Neural cell (in vitro differentiated cells): ENCODE measurements at regions not wholly inside any gene's neighbourhood (a gene's known extent, or its start where the extent isn't known, plus 50 kb on each side); places are given as distances from the start of the nearest gene placed in this dataset.

ENCODE experiments used
- CTCF ChIP-seq: fragments of 450-650 bp; IDR thresholded peaks from 2 replicates; pipeline ENCODE4 v1.5.1; 2014; ENCODE audit warnings: antibody characterized with exemption, mild to moderate bottlenecking, moderate library complexity; ENCODE audit not compliant: poor library complexity, severe bottlenecking
- EP300 ChIP-seq: fragments of 450-650 bp; conservative IDR thresholded peaks from 2 replicates; pipeline ENCODE4 v1.6.1; 2014; ENCODE audit warnings: antibody characterized with exemption, mild to moderate bottlenecking, moderate library complexity; ENCODE audit not compliant: poor library complexity, severe bottlenecking
- EZH2 ChIP-seq: fragments of 200-600, 300-800 bp; shearing (Covaris generic), sonication (generic); IDR thresholded peaks from 2 replicates; pipeline ENCODE4 v1.6.1; 2014; ENCODE audit warnings: antibody characterized with exemption, low read length, borderline replicate concordance, mild to moderate bottlenecking; ENCODE audit not compliant: insufficient read depth, poor library complexity, severe bottlenecking
- RAD21 ChIP-seq: fragments of 450-650 bp; conservative IDR thresholded peaks from 2 replicates; pipeline ENCODE4 v1.6.1; 2014; ENCODE audit warnings: antibody characterized with exemption, mild to moderate bottlenecking, moderate library complexity
- TAF1 ChIP-seq: IDR thresholded peaks from 2 replicates; pipeline ENCODE4 v1.6.1; 2012; ENCODE audit warnings: low read depth

DNA sequence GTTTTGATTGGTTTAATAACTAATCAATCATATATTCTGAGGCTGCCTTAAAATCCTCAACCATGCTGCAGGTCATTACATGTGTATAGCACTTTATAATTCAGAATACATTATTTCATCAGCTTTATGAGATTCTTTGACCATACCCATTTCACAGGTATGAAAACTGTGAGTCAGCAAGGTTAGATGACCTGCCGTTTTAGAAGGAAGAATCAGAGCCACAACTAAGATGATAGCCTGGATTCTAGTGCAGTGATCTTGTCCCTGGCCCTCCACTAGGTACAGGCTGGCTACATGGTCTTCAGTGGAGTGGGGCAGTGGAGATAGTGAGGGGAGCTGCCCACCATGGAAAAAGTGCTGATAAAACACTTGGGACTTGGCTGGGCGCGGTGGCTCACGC is 154.4 kb upstream of the MAX start:
- TF ChIP-seq CTCF (no peak), EP300 (no peak), RAD21 (no peak), EZH2 (no peak), TAF1 (no peak)
